Spleen (tissue), 7 donors: ENCODE measurements at regions not wholly inside any gene's neighbourhood (a gene's known extent, or its start where the extent isn't known, plus 50 kb on each side); places are given as distances from the start of the nearest gene placed in this dataset.

ENCODE experiments used
- POLR2A ChIP-seq, 3 donors: fragments of 450-650 bp; IDR thresholded peaks; one replicate each; pipeline ENCODE4 v1.5.1; 2017; ENCODE audit warnings: antibody characterized with exemption in 3 of 3, mild to moderate bottlenecking in 1 of 3
- POLR2AphosphoS5 ChIP-seq, 3 donors: sonication (generic); formaldehyde crosslinking; IDR thresholded peaks; one replicate each; pipeline ENCODE4 v1.5.1; 2017; ENCODE audit warnings: antibody characterized with exemption in 3 of 3
- TF ChIP-seq, protein P1 (sequence below), 11 experiments: fragments of 200-600 bp in 7 of 11; fragments of 450-650 bp in 4 of 11; sonication (generic) in 4 of 11; IDR thresholded peaks in 8 of 11; conservative IDR thresholded peaks in 3 of 11; 1 replicate in 7 of 11; 2 replicates in 4 of 11; pipeline versions ENCODE4 v1.4.0 to v1.8.0; 2016 to 2021; ENCODE audit warnings: antibody characterized with exemption in 11 of 11, inconsistent platforms in 4 of 11, mild to moderate bottlenecking in 1 of 11
- donor health status: DM: no; HTN: no; CAD: no; lungs with moderate emphysema.
- donor health status: DM: no; HTN: no; CAD: no.
- donor health status: DM: no; HTN: no; CAD: no.

DNA sequence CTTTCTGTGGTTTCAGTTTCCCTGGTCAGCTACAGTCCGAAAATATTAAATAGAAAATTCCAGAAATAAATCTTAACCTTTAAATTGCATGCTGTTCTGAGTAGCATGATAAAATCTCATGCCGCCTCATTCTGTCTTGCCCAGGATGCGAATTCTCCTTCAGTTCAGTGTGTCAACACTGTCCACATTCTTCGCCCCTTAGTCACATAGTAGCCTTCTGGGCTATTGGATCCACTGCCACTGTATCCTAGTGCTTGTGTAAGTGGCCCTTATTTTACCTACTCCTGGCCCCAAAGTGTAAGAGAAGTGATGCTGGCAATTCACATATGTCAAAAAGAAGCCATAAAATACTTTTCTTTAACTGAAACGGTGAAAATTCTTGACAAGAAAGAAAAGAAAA, 129.6 kb downstream of the ZWINT start:
- TF ChIP-seq, protein P1, sequence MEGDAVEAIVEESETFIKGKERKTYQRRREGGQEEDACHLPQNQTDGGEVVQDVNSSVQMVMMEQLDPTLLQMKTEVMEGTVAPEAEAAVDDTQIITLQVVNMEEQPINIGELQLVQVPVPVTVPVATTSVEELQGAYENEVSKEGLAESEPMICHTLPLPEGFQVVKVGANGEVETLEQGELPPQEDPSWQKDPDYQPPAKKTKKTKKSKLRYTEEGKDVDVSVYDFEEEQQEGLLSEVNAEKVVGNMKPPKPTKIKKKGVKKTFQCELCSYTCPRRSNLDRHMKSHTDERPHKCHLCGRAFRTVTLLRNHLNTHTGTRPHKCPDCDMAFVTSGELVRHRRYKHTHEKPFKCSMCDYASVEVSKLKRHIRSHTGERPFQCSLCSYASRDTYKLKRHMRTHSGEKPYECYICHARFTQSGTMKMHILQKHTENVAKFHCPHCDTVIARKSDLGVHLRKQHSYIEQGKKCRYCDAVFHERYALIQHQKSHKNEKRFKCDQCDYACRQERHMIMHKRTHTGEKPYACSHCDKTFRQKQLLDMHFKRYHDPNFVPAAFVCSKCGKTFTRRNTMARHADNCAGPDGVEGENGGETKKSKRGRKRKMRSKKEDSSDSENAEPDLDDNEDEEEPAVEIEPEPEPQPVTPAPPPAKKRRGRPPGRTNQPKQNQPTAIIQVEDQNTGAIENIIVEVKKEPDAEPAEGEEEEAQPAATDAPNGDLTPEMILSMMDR (IDR thresholded peaks at IDR 0.05 in 8 of 11, conservative IDR thresholded peaks at IDR 0.05 in 3 of 11), result no peak
- TF ChIP-seq POLR2A (IDR thresholded peaks at IDR 0.05), result no peak
- TF ChIP-seq POLR2AphosphoS5 (IDR thresholded peaks at IDR 0.05), result no peak
